ENCODE measurements at regions not wholly inside any gene's neighbourhood (a gene's known extent, or its start where the extent isn't known, plus 50 kb on each side); places are given as distances from the start of the nearest gene placed in this dataset.

GRCh38 chr11:41845066-41845465, 385.6 kb upstream of the LRRC4C start:
- no peak for TF ChIP-seq CTCF (IDR thresholded peaks at IDR 0.05)
- no peak for TF ChIP-seq EP300 (IDR thresholded peaks at IDR 0.05)
- TF ChIP-seq POLR2A (IDR thresholded peaks at IDR 0.05): no peak

Measured in stomach (tissue), 4 donors.